Endothelial cell of umbilical vein (primary cell): ENCODE measurements at regions not wholly inside any gene's neighbourhood (a gene's known extent, or its start where the extent isn't known, plus 50 kb on each side); places are given as distances from the start of the nearest gene placed in this dataset.

Experiments
- CTCF ChIP-seq, 2 donors: IDR thresholded peaks; 1 replicate in 1 of 2; 2 replicates in 1 of 2; pipeline ENCODE4 v1.5.1; 2011; ENCODE audit warnings: low read length in 2 of 2, mild to moderate bottlenecking in 2 of 2, moderate library complexity in 2 of 2, control low read depth in 1 of 2, inconsistent platforms in 1 of 2, low read depth in 1 of 2; ENCODE audit not compliant: insufficient read depth in 1 of 2; ENCODE audit errors: extremely low read depth in 1 of 2
- EZH2 ChIP-seq: IDR thresholded peaks from 2 replicates; pipeline ENCODE4 v1.6.1; 2012; ENCODE audit warnings: borderline replicate concordance, low read depth, mild to moderate bottlenecking, moderate library complexity, low read length, inconsistent platforms; ENCODE audit not compliant: severe bottlenecking
- FOS ChIP-seq: IDR thresholded peaks from 2 replicates; pipeline ENCODE4 v1.6.1; 2011; ENCODE audit warnings: mild to moderate bottlenecking, low read length, moderate library complexity, borderline replicate concordance; ENCODE audit not compliant: insufficient read depth
- GATA2 ChIP-seq: IDR thresholded peaks from 2 replicates; pipeline ENCODE4 v1.7.0; 2011; ENCODE audit warnings: low read depth, mild to moderate bottlenecking, moderate library complexity, mixed read lengths, low read length; ENCODE audit not compliant: insufficient read length, insufficient read depth
- JUN ChIP-seq: IDR thresholded peaks from 2 replicates; pipeline ENCODE4 v1.6.1; 2011; ENCODE audit warnings: borderline replicate concordance, low read depth; ENCODE audit not compliant: insufficient read length, insufficient read depth
- MAX ChIP-seq: IDR thresholded peaks from 2 replicates; pipeline ENCODE4 v1.6.1; 2011; ENCODE audit not compliant: insufficient read depth, insufficient read length
- POLR2A ChIP-seq: IDR thresholded peaks from 2 replicates; pipeline ENCODE4 v1.6.1; 2012; ENCODE audit warnings: low read depth, mild to moderate bottlenecking, control low read depth, low read length
- POLR2AphosphoS5 ChIP-seq: IDR thresholded peaks from 2 replicates; pipeline ENCODE4 v1.6.1; 2012; ENCODE audit warnings: low read depth, mild to moderate bottlenecking, control low read depth, low read length, moderate library complexity; ENCODE audit not compliant: insufficient read depth

- TF ChIP-seq CTCF (IDR thresholded peaks at IDR 0.05; ENCODE audit: extremely low read depth in 1 of 2, insufficient read depth in 1 of 2, low read depth in 1 of 2, low read length in 2 of 2) (no peak), POLR2AphosphoS5 (no peak), POLR2A (no peak), GATA2 (no peak), FOS (no peak), EZH2 (no peak), JUN (no peak), MAX (no peak)
Observed at GRCh38 chr18:78547817-78548216, 431.8 kb upstream of the SALL3 start.
